GM12878 (cell line): ENCODE measurements at regions not wholly inside any gene's neighbourhood (a gene's known extent, or its start where the extent isn't known, plus 50 kb on each side); places are given as distances from the start of the nearest gene placed in this dataset. TPM values are rescaled to one million over a fixed set of nuclear protein-coding genes. Genes with fewer than 3 reads are reported as not detected.

Experiments used
- ATAC-seq: fragments of 200-7000 bp; cut with Tn5 transposase; 3 replicates; pipeline ENCODE4 v1.9.1; 2020; ENCODE audit warnings: mild to moderate bottlenecking, moderate library complexity
- BruUV-seq: library from RNA; stranded (reverse); fragments of 400-500 nt; replicated peaks from 2 replicates; lab custom pipeline; 2021; lab: Mats Ljungman, UMichigan
- CTCF ChIA-PET: fragments of 300-600 bp; sonication (Branson Sonifier 250); formaldehyde crosslinking; extraction: SDS; loops from one replicate; lab custom pipeline; 2021; ENCODE audit warnings: inconsistent platforms; lab: Yijun Ruan, JAX
- POLR2A ChIA-PET: fragments of 350-600 bp; formaldehyde crosslinking; extraction: SDS; loops from one replicate; lab custom pipeline; 2021; ENCODE audit warnings: inconsistent platforms; lab: Charles Lee
- RAD21 ChIA-PET: fragments of 300-600 bp; sonication (Branson Sonifier 250); formaldehyde crosslinking; loops from one replicate; lab custom pipeline; 2023; ENCODE audit warnings: antibody characterized with exemption; ENCODE audit not compliant: unreplicated experiment; lab: Charles Lee
- SMC1A ChIA-PET: fragments of 300-600 bp; sonication (Branson Sonifier 250); formaldehyde crosslinking; loops from one replicate; lab custom pipeline; 2023; ENCODE audit not compliant: unreplicated experiment, uncharacterized antibody; lab: Charles Lee
- DNase-seq: peaks from one replicate; pipeline ENCODE4 v3.0.0-alpha.2; 2011; ENCODE audit warnings: low read depth, low spot score
- FAIRE-seq: peaks from 3 replicates; lab custom pipeline; 2011; peaks lifted over from hg19 to GRCh38; lab: Jason Lieb, UNC
- H2AFZ ChIP-seq: 2 replicates; pipeline ENCODE4 v1.6.0; 2011; ENCODE audit warnings: low read depth, low read length, control low read depth; ENCODE audit not compliant: control insufficient read depth
- H3K27ac ChIP-seq: 2 replicates; pipeline ENCODE4 v1.5.1; 2011; ENCODE audit warnings: control low read depth; ENCODE audit not compliant: control insufficient read depth, insufficient read depth
- H3K27me3 ChIP-seq, 2 experiments: replicated peaks in 1 of 2; 2 replicates each; pipeline versions ENCODE4 v1.6.0 to v1.6.1; 2011; ENCODE audit warnings: low read length in 1 of 2; ENCODE audit not compliant: control insufficient read depth in 2 of 2, insufficient read depth in 2 of 2
- H3K36me3 ChIP-seq, 2 experiments: 2 replicates each; pipeline ENCODE4 v1.5.1; 2011; ENCODE audit warnings: low read length in 1 of 2; ENCODE audit not compliant: control insufficient read depth in 2 of 2, insufficient read depth in 2 of 2
- H3K4me1 ChIP-seq: 2 replicates; pipeline ENCODE4 v1.6.1; 2011; ENCODE audit warnings: mild to moderate bottlenecking, low read length, moderate library complexity, mixed read lengths; ENCODE audit not compliant: control insufficient read depth, insufficient read depth
- H3K4me2 ChIP-seq: 2 replicates; pipeline ENCODE4 v1.6.0; 2011; ENCODE audit warnings: control low read depth; ENCODE audit not compliant: control insufficient read depth, insufficient read depth
- H3K4me3 ChIP-seq: fragments of 200-600 bp; sonication (generic); 2 replicates; pipeline ENCODE4 v1.5.1; 2016
- H3K79me2 ChIP-seq: 2 replicates; pipeline ENCODE4 v1.6.0; 2011; ENCODE audit warnings: low read length; ENCODE audit not compliant: control insufficient read depth, insufficient read depth
- H3K9ac ChIP-seq: 2 replicates; pipeline ENCODE4 v1.8.0; 2011; ENCODE audit warnings: low read length, control low read depth, mixed read lengths; ENCODE audit not compliant: control insufficient read depth, insufficient read depth
- H3K9me3 ChIP-seq: replicated peaks from 3 replicates; pipeline ENCODE4 v1.5.1; 2011; ENCODE audit warnings: mild to moderate bottlenecking, low read length; ENCODE audit not compliant: control insufficient read depth, insufficient read depth
- H4K20me1 ChIP-seq: 2 replicates; pipeline ENCODE4 v1.6.0; 2011; ENCODE audit not compliant: control insufficient read depth, insufficient read depth
- IRF4 ChIP-seq: IDR thresholded peaks from 2 replicates; pipeline ENCODE4 v1.6.1; 2011; ENCODE audit warnings: low read depth, low read length
- KDM1A ChIP-seq: fragments of 200-600 bp; sonication (generic); IDR thresholded peaks from 2 replicates; pipeline ENCODE4 v1.6.1; 2016; ENCODE audit warnings: borderline replicate concordance
- WGBS: methylation state at CpG from one replicate; pipeline ENCODE4 v1.1.6; 2016; ENCODE audit warnings: low lambda C conversion rate; ENCODE audit not compliant: insufficient replicate concordance, insufficient coverage; ENCODE audit errors: missing lambda C conversion rate; 5-methylcytosine and 5-hydroxymethylcytosine counted together
- in situ Hi-C: fragments of 300-500 bp; cut with MboI; formaldehyde crosslinking; loops from 9 replicates; pipeline ENCODE4 v1.14.3; 2018; ENCODE audit warnings: mixed read lengths
- intact Hi-C: fragments of 100-400 bp; cut with micrococcal nuclease; formaldehyde crosslinking; loops from one replicate; pipeline ENCODE4 v1.14.2; 2022; ENCODE audit not compliant: unreplicated experiment
- small RNA-seq: library from RNA; depleted of rRNA; stranded (forward); fragments of <200 nt; gene quantifications from one replicate; pipeline ENCODE3, GENCODE V24; 2014
- TF ChIP-seq, protein P1 (sequence below): IDR thresholded peaks from 2 replicates; pipeline ENCODE4 v1.6.1; 2012; ENCODE audit warnings: low read length, inconsistent platforms

DNA sequence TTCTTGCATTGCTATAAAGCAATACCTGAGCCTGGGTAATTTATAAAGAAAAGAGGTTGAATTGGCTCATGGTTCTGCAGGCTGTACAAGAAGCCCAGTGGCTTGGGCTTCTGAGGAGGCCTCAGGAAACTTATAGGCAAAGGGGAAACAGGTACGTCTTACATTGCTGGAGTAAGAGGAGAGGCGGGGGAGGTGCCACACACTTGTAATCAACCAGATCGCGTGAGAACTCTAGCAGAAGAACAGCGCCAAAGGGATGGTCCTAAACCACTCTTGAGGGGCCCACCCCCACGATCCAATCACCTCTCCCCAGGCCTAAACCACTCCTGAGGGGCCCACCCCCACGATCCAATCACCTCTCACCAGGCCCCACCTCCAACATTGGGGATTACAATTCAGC lies 50.6 kb upstream of the SHOX start:
- Histone ChIP-seq H3K27me3 (no peaks in the 10 kb centered on the region), H3K9me3 (no peaks in the 10 kb centered on the region), H3K4me1 (no peaks in the 10 kb centered on the region), H3K79me2 (no peaks in the 10 kb centered on the region), H3K9ac (no peak overlapping the region), H4K20me1 (no peaks in the 10 kb centered on the region), H3K27ac (no peak overlapping the region), H3K4me3 (no peak overlapping the region), H3K4me2 (no peak overlapping the region), H3K36me3 (no peaks in the 10 kb centered on the region), H2AFZ (no peak overlapping the region)
- intact Hi-C loops (no loop called here), in situ Hi-C loops (no loop called here)
- ChIA-PET POLR2A (no interaction called here), RAD21 (no interaction called here), CTCF (no interaction called here), SMC1A (no interaction called here)
- no TSS peak for BruUV-seq
- TF ChIP-seq, protein P1, sequence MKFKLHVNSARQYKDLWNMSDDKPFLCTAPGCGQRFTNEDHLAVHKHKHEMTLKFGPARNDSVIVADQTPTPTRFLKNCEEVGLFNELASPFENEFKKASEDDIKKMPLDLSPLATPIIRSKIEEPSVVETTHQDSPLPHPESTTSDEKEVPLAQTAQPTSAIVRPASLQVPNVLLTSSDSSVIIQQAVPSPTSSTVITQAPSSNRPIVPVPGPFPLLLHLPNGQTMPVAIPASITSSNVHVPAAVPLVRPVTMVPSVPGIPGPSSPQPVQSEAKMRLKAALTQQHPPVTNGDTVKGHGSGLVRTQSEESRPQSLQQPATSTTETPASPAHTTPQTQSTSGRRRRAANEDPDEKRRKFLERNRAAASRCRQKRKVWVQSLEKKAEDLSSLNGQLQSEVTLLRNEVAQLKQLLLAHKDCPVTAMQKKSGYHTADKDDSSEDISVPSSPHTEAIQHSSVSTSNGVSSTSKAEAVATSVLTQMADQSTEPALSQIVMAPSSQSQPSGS = no peak
- TF ChIP-seq KDM1A (no peak), IRF4 (no peak)
- ATAC-seq = no peak
- whole genome bisulfite sequencing = 32% methylated on average over 7 of the region's 7 CpGs
- FAIRE-seq = no peak
- no peak for DNase-seq

Small RNA genes in the stretch of these regions (small RNA-seq; reads per million reads assigned to genes)
- not detected for gene KRT18P53
